ENCODE measurements at regions not wholly inside any gene's neighbourhood (a gene's known extent, or its start where the extent isn't known, plus 50 kb on each side); places are given as distances from the start of the nearest gene placed in this dataset.

GRCh38 chr2:150003544-150003943 lies 416.0 kb upstream of the MMADHC start:
- peaks cover 3% of the 10 kb centered on the region for H3K27me3 Mint-ChIP-seq (ENCODE audit: low read depth, poor library complexity)
- no peak overlapping the region for H3K4me3 Mint-ChIP-seq
- H3K36me3 Mint-ChIP-seq (ENCODE audit: low read depth) = no peaks in the 10 kb centered on the region
- no peaks in the 10 kb centered on the region for H3K4me1 Mint-ChIP-seq
- H3K9me3 Mint-ChIP-seq = no peaks in the 10 kb centered on the region
- no peak overlapping the region for H3K27ac Mint-ChIP-seq
- TF ChIP-seq CTCF (IDR thresholded peaks at IDR 0.05) = no peak
- no peak for DNase-seq

- H3K4me3 Mint-ChIP-seq = no peak overlapping the region
- no peak for TF ChIP-seq CTCF (IDR thresholded peaks at IDR 0.05)
- no peaks in the 10 kb centered on the region for H3K36me3 Mint-ChIP-seq (ENCODE audit: low read depth)
- H3K27me3 Mint-ChIP-seq (ENCODE audit: low read depth, poor library complexity) = no peaks in the 10 kb centered on the region
- H3K27ac Mint-ChIP-seq = no peak overlapping the region
- H3K4me1 Mint-ChIP-seq = no peaks in the 10 kb centered on the region
- H3K9me3 Mint-ChIP-seq = peaks cover 11% of the 10 kb centered on the region
- no peak for DNase-seq
These were observed 414.2 kb upstream of the MMADHC start for GRCh38 chr2:150001788-150002187.

GRCh38 chr2:149996901-149997300 lies 409.3 kb upstream of the MMADHC start:
- no peaks in the 10 kb centered on the region for H3K36me3 Mint-ChIP-seq (ENCODE audit: low read depth)

GRCh38 chr2:149994057-149994728 lies 406.6 kb upstream of the MMADHC start:
- Mint-ChIP-seq H3K9me3 (peaks cover 11% of the 10 kb centered on the region), H3K36me3 (ENCODE audit: low read depth) (no peaks in the 10 kb centered on the region), H3K27ac (no peak overlapping the region), H3K27me3 (ENCODE audit: low read depth, poor library complexity) (no peaks in the 10 kb centered on the region), H3K4me3 (no peak overlapping the region), H3K4me1 (peaks cover 8% of the 10 kb centered on the region)
- no peak for TF ChIP-seq CTCF (IDR thresholded peaks at IDR 0.05)
- DNase-seq = no peak

More at GRCh38 chr2:149996901-149997300, 409.3 kb upstream of the MMADHC start:
- H3K9me3 Mint-ChIP-seq = peaks cover 11% of the 10 kb centered on the region
- no peak for TF ChIP-seq CTCF (IDR thresholded peaks at IDR 0.05)
- no peak for DNase-seq
- H3K27me3 Mint-ChIP-seq (ENCODE audit: low read depth, poor library complexity) = no peaks in the 10 kb centered on the region
- H3K4me3 Mint-ChIP-seq = no peak overlapping the region
- H3K27ac Mint-ChIP-seq = no peak overlapping the region
- peaks cover 8% of the 10 kb centered on the region for H3K4me1 Mint-ChIP-seq

GRCh38 chr2:149993316-149993715 lies 405.7 kb upstream of the MMADHC start:
- Mint-ChIP-seq H3K4me1 (peaks cover 8% of the 10 kb centered on the region), H3K27ac (no peak overlapping the region), H3K9me3 (peaks cover 11% of the 10 kb centered on the region), H3K27me3 (ENCODE audit: low read depth, poor library complexity) (no peaks in the 10 kb centered on the region), H3K36me3 (ENCODE audit: low read depth) (no peaks in the 10 kb centered on the region), H3K4me3 (no peak overlapping the region)
- no peak for DNase-seq
- no peak for TF ChIP-seq CTCF (IDR thresholded peaks at IDR 0.05)

GRCh38 chr2:149991576-149991975 lies 404.0 kb upstream of the MMADHC start:
- no peaks in the 10 kb centered on the region for H3K9me3 Mint-ChIP-seq
- DNase-seq = no peak
- peaks cover 3% of the 10 kb centered on the region for H3K27me3 Mint-ChIP-seq (ENCODE audit: low read depth, poor library complexity)
- peaks cover 8% of the 10 kb centered on the region for H3K4me1 Mint-ChIP-seq
- no peak overlapping the region for H3K4me3 Mint-ChIP-seq
- TF ChIP-seq CTCF (IDR thresholded peaks at IDR 0.05) = no peak
- H3K36me3 Mint-ChIP-seq (ENCODE audit: low read depth) = no peaks in the 10 kb centered on the region
- no peak overlapping the region for H3K27ac Mint-ChIP-seq

Data from nephron progenitor cell (in vitro differentiated cells).